ENCODE measurements at regions not wholly inside any gene's neighbourhood (a gene's known extent, or its start where the extent isn't known, plus 50 kb on each side); places are given as distances from the start of the nearest gene placed in this dataset.

- TF ChIP-seq REST (IDR thresholded peaks at IDR 0.05; ENCODE audit: low read depth) (no peak), ZBTB7A (IDR thresholded peaks at IDR 0.05; ENCODE audit: low read depth) (no peak), TEAD4 (IDR thresholded peaks at IDR 0.05) (no peak), TAF1 (IDR thresholded peaks at IDR 0.05; ENCODE audit: low read depth) (no peak), USF1 (IDR thresholded peaks at IDR 0.05) (no peak), RAD21 (IDR thresholded peaks at IDR 0.05; ENCODE audit: low read depth) (no peak)
Measured at GRCh38 chr15:70212286-70212962, 114.7 kb upstream of the TLE3 start.

- TF ChIP-seq EP300 (IDR thresholded peaks at IDR 0.05; ENCODE audit: borderline replicate concordance), result no peak
- TF ChIP-seq NFIC (IDR thresholded peaks at IDR 0.05), result no peak
- peak; percentile 17; the same call in 1 of the 2 replicates for TF ChIP-seq RAD21 (IDR thresholded peaks at IDR 0.05; ENCODE audit: low read depth)
- TF ChIP-seq FOXM1 (IDR thresholded peaks at IDR 0.05; ENCODE audit: borderline replicate concordance, low read depth), result no peak
Measured at GRCh38 chr15:70210528-70210927, 112.8 kb upstream of the TLE3 start.

- TF ChIP-seq EGR1 (IDR thresholded peaks at IDR 0.05), result no peak
- TF ChIP-seq REST (IDR thresholded peaks at IDR 0.05; ENCODE audit: low read depth), result no peak
- no peak for TF ChIP-seq TEAD4 (IDR thresholded peaks at IDR 0.05)
- TF ChIP-seq USF1 (IDR thresholded peaks at IDR 0.05), result no peak
- no peak for TF ChIP-seq EP300 (IDR thresholded peaks at IDR 0.05; ENCODE audit: borderline replicate concordance)
- no peak for TF ChIP-seq ZBTB7A (IDR thresholded peaks at IDR 0.05; ENCODE audit: low read depth)
- TF ChIP-seq TAF1 (IDR thresholded peaks at IDR 0.05; ENCODE audit: low read depth), result no peak
- no peak for TF ChIP-seq YY1 (IDR thresholded peaks at IDR 0.05; ENCODE audit: low read depth)
- no peak for TF ChIP-seq FOXM1 (IDR thresholded peaks at IDR 0.05; ENCODE audit: borderline replicate concordance, low read depth)
- TF ChIP-seq NFIC (IDR thresholded peaks at IDR 0.05), result no peak
- TF ChIP-seq RAD21 (IDR thresholded peaks at IDR 0.05; ENCODE audit: low read depth), result no peak
- TF ChIP-seq MAX (IDR thresholded peaks at IDR 0.05), result no peak
- no peak for TF ChIP-seq CEBPB (IDR thresholded peaks at IDR 0.05)
- no peak for TF ChIP-seq TCF12 (IDR thresholded peaks at IDR 0.05; ENCODE audit: low read depth)
- no peak for TF ChIP-seq CREB1 (IDR thresholded peaks at IDR 0.05; ENCODE audit: low read depth)
Measured at GRCh38 chr15:70210076-70210475, 112.4 kb upstream of the TLE3 start.

- TF ChIP-seq NFIC (IDR thresholded peaks at IDR 0.05), result no peak
- TF ChIP-seq RAD21 (IDR thresholded peaks at IDR 0.05; ENCODE audit: low read depth), result no peak
Measured at GRCh38 chr15:70209499-70209898, 111.8 kb upstream of the TLE3 start.

- no peak for TF ChIP-seq TCF12 (IDR thresholded peaks at IDR 0.05; ENCODE audit: low read depth)
- no peak for TF ChIP-seq EGR1 (IDR thresholded peaks at IDR 0.05)
- TF ChIP-seq CREB1 (IDR thresholded peaks at IDR 0.05; ENCODE audit: low read depth), result no peak
- TF ChIP-seq REST (IDR thresholded peaks at IDR 0.05; ENCODE audit: low read depth), result no peak
- no peak for TF ChIP-seq TAF1 (IDR thresholded peaks at IDR 0.05; ENCODE audit: low read depth)
- no peak for TF ChIP-seq YY1 (IDR thresholded peaks at IDR 0.05; ENCODE audit: low read depth)
- TF ChIP-seq USF1 (IDR thresholded peaks at IDR 0.05), result no peak
- TF ChIP-seq FOXM1 (IDR thresholded peaks at IDR 0.05; ENCODE audit: borderline replicate concordance, low read depth), result no peak
- TF ChIP-seq EP300 (IDR thresholded peaks at IDR 0.05; ENCODE audit: borderline replicate concordance), result no peak
- no peak for TF ChIP-seq MAX (IDR thresholded peaks at IDR 0.05)
- TF ChIP-seq RAD21 (IDR thresholded peaks at IDR 0.05; ENCODE audit: low read depth), result no peak
- no peak for TF ChIP-seq TEAD4 (IDR thresholded peaks at IDR 0.05)
- no peak for TF ChIP-seq ZBTB7A (IDR thresholded peaks at IDR 0.05; ENCODE audit: low read depth)
- no peak for TF ChIP-seq CEBPB (IDR thresholded peaks at IDR 0.05)
Measured at GRCh38 chr15:70208332-70208731, 110.6 kb upstream of the TLE3 start.

All from Ishikawa (cell line).